K562 (cell line): ENCODE measurements at regions not wholly inside any gene's neighbourhood (a gene's known extent, or its start where the extent isn't known, plus 50 kb on each side); places are given as distances from the start of the nearest gene placed in this dataset.

ENCODE experiments used
- BCOR ChIP-seq: fragments of 450-650 bp; IDR thresholded peaks from 2 replicates; pipeline ENCODE4 v1.6.1; 2016
- EHMT2 ChIP-seq: fragments of 450-650 bp; IDR thresholded peaks from 2 replicates; pipeline ENCODE4 v1.6.1; 2018; ENCODE audit warnings: antibody characterized with exemption
- FOS ChIP-seq: IDR thresholded peaks from 3 replicates; pipeline ENCODE4 v1.6.1; 2011; ENCODE audit not compliant: insufficient read length; ENCODE audit errors: extremely low read depth
- FOXM1 ChIP-seq, 2 experiments: fragments of 450-650 bp in 1 of 2; sonication (generic) in 1 of 2; formaldehyde crosslinking in 1 of 2; IDR thresholded peaks; 2 replicates each; pipeline versions ENCODE4 v1.6.1 to v1.9.0; 2017 to 2022; ENCODE audit warnings: low read depth in 2 of 2, mild to moderate bottlenecking in 2 of 2, missing genetic modification reagents in 1 of 2, moderate library complexity in 1 of 2
- HEY1 ChIP-seq: fragments of 250-450 bp; sonication (Bioruptor Pico); IDR thresholded peaks from 2 replicates; pipeline ENCODE4 v1.5.0; 2020; ENCODE audit warnings: mild to moderate bottlenecking, moderate library complexity, borderline replicate concordance
- IFI16 ChIP-seq: fragments of 250-450 bp; sonication (Bioruptor Pico); IDR thresholded peaks from 2 replicates; pipeline ENCODE4 v2.1.2; 2022; ENCODE audit warnings: mild to moderate bottlenecking, inconsistent platforms
- LCOR ChIP-seq: sonication (generic); formaldehyde crosslinking; IDR thresholded peaks from 2 replicates; pipeline ENCODE4 v1.8.0; 2022; ENCODE audit warnings: mild to moderate bottlenecking, missing genetic modification reagents
- MTF1 ChIP-seq: fragments of 250-450 bp; sonication (Bioruptor Pico); IDR thresholded peaks from 2 replicates; pipeline ENCODE4 v1.9.0; 2021; ENCODE audit warnings: moderate library complexity, mild to moderate bottlenecking, inconsistent platforms, borderline replicate concordance
- NELFE ChIP-seq: IDR thresholded peaks from 2 replicates; pipeline ENCODE4 v1.6.1; 2011; ENCODE audit warnings: mild to moderate bottlenecking; ENCODE audit not compliant: insufficient read depth, insufficient read length
- NEUROD1 ChIP-seq: fragments of 150-350 bp; IDR thresholded peaks from 2 replicates; pipeline ENCODE4 v1.6.1; 2014; ENCODE audit warnings: borderline replicate concordance, low read length, low read depth; ENCODE audit not compliant: partially characterized antibody
- NFE2 ChIP-seq: IDR thresholded peaks from 2 replicates; pipeline ENCODE4 v1.6.1; 2014; ENCODE audit warnings: antibody characterized with exemption, low read depth
- ZNF384 ChIP-seq: IDR thresholded peaks from 2 replicates; pipeline ENCODE4 v1.6.1; 2012; ENCODE audit warnings: low read depth, low read length, improper control_type of control experiment
- ZNF609 ChIP-seq: sonication (generic); formaldehyde crosslinking; IDR thresholded peaks from 2 replicates; pipeline ENCODE4 v1.8.1; 2023; ENCODE audit warnings: missing genetic modification reagents, mild to moderate bottlenecking, borderline replicate concordance
- TF ChIP-seq, protein P1 (sequence below), 2 experiments: IDR thresholded peaks; 2 replicates each; pipeline ENCODE4 v1.6.1; 2011; ENCODE audit warnings: borderline replicate concordance in 1 of 2, control low read depth in 1 of 2, low read depth in 1 of 2, low read length in 1 of 2, mild to moderate bottlenecking in 1 of 2, mixed read lengths in 1 of 2, moderate library complexity in 1 of 2; ENCODE audit not compliant: insufficient read depth in 1 of 2, insufficient read length in 1 of 2, poor library complexity in 1 of 2, severe bottlenecking in 1 of 2; ENCODE audit errors: extremely low read depth in 1 of 2
- TF ChIP-seq, protein P2 (sequence below): sonication (generic); formaldehyde crosslinking; IDR thresholded peaks from 2 replicates; pipeline ENCODE4 v1.8.0; 2023; ENCODE audit warnings: missing genetic modification reagents, mild to moderate bottlenecking, borderline replicate concordance

- TF ChIP-seq FOS (peak; percentile 47), IFI16 (CRISPR knock-in tag) (no peak), FOXM1 (IDR thresholded peaks at IDR 0.05; ENCODE audit: low read depth) (peak; percentile 26; the same call in 1 of the 2 replicates), FOXM1 (CRISPR knock-in tag; IDR thresholded peaks at IDR 0.05; ENCODE audit: low read depth) (no peak), NFE2 (no peak), NEUROD1 (no peak), NELFE (no peak), ZNF384 (no peak), ZNF609 (no peak), EHMT2 (no peak), MTF1 (CRISPR knock-in tag) (no peak), LCOR (no peak), HEY1 (no peak), BCOR (no peak)
- TF ChIP-seq, protein P1, sequence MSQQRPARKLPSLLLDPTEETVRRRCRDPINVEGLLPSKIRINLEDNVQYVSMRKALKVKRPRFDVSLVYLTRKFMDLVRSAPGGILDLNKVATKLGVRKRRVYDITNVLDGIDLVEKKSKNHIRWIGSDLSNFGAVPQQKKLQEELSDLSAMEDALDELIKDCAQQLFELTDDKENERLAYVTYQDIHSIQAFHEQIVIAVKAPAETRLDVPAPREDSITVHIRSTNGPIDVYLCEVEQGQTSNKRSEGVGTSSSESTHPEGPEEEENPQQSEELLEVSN (IDR thresholded peaks at IDR 0.05; ENCODE audit: borderline replicate concordance in 1 of 2, extremely low read depth in 1 of 2, insufficient read depth in 1 of 2, insufficient read length in 1 of 2, low read depth in 1 of 2, low read length in 1 of 2, poor library complexity in 1 of 2, severe bottlenecking in 1 of 2) = no peak
- TF ChIP-seq, protein P2, sequence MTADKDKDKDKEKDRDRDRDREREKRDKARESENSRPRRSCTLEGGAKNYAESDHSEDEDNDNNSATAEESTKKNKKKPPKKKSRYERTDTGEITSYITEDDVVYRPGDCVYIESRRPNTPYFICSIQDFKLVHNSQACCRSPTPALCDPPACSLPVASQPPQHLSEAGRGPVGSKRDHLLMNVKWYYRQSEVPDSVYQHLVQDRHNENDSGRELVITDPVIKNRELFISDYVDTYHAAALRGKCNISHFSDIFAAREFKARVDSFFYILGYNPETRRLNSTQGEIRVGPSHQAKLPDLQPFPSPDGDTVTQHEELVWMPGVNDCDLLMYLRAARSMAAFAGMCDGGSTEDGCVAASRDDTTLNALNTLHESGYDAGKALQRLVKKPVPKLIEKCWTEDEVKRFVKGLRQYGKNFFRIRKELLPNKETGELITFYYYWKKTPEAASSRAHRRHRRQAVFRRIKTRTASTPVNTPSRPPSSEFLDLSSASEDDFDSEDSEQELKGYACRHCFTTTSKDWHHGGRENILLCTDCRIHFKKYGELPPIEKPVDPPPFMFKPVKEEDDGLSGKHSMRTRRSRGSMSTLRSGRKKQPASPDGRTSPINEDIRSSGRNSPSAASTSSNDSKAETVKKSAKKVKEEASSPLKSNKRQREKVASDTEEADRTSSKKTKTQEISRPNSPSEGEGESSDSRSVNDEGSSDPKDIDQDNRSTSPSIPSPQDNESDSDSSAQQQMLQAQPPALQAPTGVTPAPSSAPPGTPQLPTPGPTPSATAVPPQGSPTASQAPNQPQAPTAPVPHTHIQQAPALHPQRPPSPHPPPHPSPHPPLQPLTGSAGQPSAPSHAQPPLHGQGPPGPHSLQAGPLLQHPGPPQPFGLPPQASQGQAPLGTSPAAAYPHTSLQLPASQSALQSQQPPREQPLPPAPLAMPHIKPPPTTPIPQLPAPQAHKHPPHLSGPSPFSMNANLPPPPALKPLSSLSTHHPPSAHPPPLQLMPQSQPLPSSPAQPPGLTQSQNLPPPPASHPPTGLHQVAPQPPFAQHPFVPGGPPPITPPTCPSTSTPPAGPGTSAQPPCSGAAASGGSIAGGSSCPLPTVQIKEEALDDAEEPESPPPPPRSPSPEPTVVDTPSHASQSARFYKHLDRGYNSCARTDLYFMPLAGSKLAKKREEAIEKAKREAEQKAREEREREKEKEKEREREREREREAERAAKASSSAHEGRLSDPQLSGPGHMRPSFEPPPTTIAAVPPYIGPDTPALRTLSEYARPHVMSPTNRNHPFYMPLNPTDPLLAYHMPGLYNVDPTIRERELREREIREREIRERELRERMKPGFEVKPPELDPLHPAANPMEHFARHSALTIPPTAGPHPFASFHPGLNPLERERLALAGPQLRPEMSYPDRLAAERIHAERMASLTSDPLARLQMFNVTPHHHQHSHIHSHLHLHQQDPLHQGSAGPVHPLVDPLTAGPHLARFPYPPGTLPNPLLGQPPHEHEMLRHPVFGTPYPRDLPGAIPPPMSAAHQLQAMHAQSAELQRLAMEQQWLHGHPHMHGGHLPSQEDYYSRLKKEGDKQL (CRISPR knock-in tag) = no peak
These were observed 266.3 kb downstream of the RPS24 start (continued) for GRCh38 chr10:78299851-78300468.
